PC-9 (cell line): ENCODE measurements at regions not wholly inside any gene's neighbourhood (a gene's known extent, or its start where the extent isn't known, plus 50 kb on each side); places are given as distances from the start of the nearest gene placed in this dataset.
"Not testable (repeated sequence)": the region's sequence is repeated elsewhere in the genome, so short reads cannot be mapped to it uniquely, and the experiment has no call there.

ENCODE experiments used
- CTCF ChIP-seq: fragments of 200-600 bp; sonication (generic); conservative IDR thresholded peaks from 2 replicates; pipeline ENCODE4 v1.6.1; 2017; ENCODE audit warnings: mixed run types, antibody characterized with exemption, mild to moderate bottlenecking, moderate library complexity
- EZH2 ChIP-seq: fragments of 200-600 bp; sonication (generic); IDR thresholded peaks from 2 replicates; pipeline ENCODE4 v1.8.0; 2017; ENCODE audit warnings: antibody characterized with exemption, low read depth

- not testable (repeated sequence) for TF ChIP-seq CTCF, EZH2
Observed at GRCh38 chr2:61598515-61599156, 60.5 kb upstream of the XPO1 start.
